HTR-8/SVneo (cell line): ENCODE measurements at regions not wholly inside any gene's neighbourhood (a gene's known extent, or its start where the extent isn't known, plus 50 kb on each side); places are given as distances from the start of the nearest gene placed in this dataset.
"Not testable (repeated sequence)": the region's sequence is repeated elsewhere in the genome, so short reads cannot be mapped to it uniquely, and the experiment has no call there.

Experiments used
- DNase-seq: peaks from one replicate; pipeline ENCODE4 v3.0.0; 2011; ENCODE audit warnings: low spot score, mixed read lengths; ENCODE audit not compliant: insufficient read length
- FAIRE-seq: peaks from 2 replicates; lab custom pipeline; 2011; peaks lifted over from hg19 to GRCh38; lab: Jason Lieb, UNC

DNA sequence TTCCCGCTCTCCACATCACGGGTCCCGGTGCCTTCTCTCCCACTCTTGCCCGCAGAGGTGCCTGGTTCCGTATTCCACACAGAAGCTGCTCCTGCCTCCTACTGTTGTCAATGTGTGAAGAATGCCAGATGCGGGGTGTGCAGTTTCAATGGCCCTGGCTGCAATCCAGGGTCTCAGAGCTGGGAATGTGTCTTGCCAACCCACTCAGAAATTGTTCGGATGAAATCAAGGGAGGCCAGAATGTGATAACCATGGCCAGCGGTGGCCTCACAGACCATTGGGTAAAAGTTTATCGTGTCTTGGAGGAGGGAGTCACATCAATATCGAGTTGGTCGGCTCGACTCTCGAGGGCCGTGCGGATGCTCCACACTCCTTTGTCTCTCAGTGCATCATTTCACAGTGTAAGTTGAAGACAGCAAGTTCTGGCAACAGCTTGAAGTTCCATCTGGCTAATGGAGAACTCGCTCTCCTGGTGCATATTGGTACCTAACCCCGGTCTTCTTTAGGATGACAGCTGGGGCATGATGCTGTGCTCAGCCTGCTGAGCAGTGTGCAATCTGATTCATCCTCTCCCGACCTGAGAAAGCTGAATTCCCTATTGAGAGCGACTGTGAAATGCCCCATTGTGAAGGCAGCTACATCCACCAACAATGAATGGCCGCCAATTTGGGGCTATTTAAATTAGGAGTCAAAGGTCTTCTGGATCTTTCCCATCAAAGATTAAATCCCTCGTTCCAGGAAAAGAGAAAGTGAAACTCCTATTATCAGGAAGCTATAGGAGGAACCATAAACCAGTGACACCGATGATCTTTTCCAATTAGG, 389.0 kb downstream of the SOX11 start:
- DNase-seq (no peak), FAIRE-seq (no peak)

GRCh38 chr2:6081955-6082624, 389.9 kb downstream of the SOX11 start:
- no peak for FAIRE-seq
- no peak for DNase-seq

DNA sequence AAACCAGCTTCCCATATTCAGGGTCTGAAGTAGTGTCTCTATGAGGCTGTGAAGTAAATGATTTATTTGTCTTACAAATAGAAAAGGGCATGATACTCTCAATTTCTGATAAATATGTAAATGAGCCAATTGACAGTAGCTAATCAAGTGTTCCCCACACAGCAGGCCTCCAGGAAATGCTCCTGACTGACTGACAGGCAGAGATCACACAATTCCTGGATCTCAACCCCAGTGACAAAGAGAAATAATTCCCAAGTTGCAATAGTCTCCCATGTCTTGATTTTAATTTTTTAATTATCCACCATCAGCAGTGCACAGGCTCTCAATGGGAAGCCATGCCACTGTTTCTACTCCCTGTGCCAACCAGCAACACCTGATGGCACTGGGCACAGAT, 390.4 kb downstream of the SOX11 start:
- DNase-seq: no peak
- FAIRE-seq: no peak

- no peak for FAIRE-seq
- no peak for DNase-seq
These were observed 391.0 kb downstream of the SOX11 start for GRCh38 chr2:6083136-6083535.

DNA sequence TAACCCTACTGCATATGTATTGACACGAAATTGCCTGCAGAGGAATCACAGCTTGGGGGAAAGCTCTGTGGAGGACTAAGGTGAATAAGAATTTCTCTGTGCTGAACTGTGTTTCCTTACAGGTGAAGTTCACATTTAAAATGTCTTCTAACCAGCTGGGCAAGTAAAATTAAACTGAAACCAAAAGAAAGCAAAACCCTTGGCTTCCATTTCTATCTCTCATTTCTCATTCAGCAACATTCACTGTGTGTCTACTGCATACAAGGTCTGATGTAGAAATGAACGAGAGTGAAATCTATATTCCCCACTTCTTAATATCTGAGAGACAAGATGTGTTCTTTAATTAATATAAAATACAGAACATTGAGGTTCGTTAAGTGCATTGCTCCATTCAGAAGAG, 397.3 kb downstream of the SOX11 start:
- no peak for DNase-seq

DNA sequence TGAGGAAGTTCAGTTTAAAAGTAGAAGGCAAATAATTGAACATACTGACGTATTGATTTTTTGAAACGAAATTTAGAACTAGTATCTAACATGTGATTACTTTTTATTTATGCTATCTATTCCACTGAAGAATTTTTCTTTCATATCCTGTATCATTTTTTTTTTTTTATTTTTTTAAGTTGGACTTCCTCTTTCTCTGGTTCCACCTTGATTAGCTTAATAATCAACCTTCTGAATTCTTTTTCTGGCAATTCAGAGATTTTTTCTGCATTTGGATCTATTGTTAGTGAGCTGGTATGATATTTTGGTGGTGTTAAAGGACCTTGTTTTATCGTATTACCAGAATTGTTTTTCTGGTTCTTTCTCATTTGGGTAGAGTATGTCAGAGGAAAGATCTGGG, 411.2 kb downstream of the SOX11 start:
- no peak for FAIRE-seq
- no peak for DNase-seq

More for the DNA sequence above, 397.3 kb downstream of the SOX11 start:
- no peak for FAIRE-seq

GRCh38 chr2:6103949-6104348, 411.8 kb downstream of the SOX11 start:
- FAIRE-seq (no peak), DNase-seq (no peak)

DNA sequence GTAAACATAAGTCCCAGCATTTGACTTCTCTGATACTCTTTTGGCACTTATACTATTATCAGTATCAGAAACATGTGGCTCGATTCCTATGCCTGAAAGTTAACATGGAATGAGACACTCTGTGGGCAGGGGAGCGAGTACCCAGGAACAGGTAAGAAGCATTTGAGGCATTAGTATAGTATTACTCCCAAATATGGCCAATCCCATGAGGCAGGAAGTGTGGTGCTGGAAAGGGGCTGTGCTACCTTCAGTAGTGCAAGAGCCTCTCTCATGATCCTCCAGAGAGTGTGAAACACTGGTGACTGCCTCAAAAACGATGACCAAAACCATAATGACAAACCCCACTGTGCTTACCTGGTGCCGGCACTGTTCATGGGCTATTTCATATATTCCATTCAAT, 415.1 kb downstream of the SOX11 start:
- FAIRE-seq (no peak), DNase-seq (no peak)

DNA sequence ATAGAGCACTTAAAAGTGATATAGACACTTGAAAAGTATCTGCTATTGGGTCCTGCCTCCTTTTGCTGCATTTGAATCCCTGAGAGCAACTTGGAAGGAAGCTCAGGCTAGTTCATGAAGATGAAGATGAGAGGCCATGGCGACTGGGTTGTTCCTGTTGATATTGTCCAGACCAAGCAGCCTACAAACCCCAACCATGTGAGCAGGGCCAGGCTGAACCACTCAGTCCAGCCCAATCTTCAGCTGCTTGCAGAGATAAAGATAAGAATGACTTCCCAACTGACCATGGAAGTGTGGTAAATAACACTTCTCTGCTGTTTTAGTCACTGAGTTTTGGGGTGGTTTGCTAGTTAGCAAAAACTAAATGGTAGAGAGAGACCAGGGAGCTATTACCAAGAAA, 417.6 kb downstream of the SOX11 start:
- no peak for FAIRE-seq
- DNase-seq: no peak

- DNase-seq: no peak
- no peak for FAIRE-seq
These were observed 419.6 kb downstream of the SOX11 start for GRCh38 chr2:6111781-6112261.

- no peak for FAIRE-seq
These were observed 421.6 kb downstream of the SOX11 start for GRCh38 chr2:6113786-6114185.

GRCh38 chr2:6127718-6128117, 435.5 kb downstream of the SOX11 start:
- DNase-seq: no peak
- FAIRE-seq: no peak

More at GRCh38 chr2:6113786-6114185, 421.6 kb downstream of the SOX11 start:
- DNase-seq: no peak

GRCh38 chr2:6139142-6139541, 447.0 kb downstream of the SOX11 start:
- DNase-seq (no peak), FAIRE-seq (no peak)

GRCh38 chr2:6139916-6140315, 447.7 kb downstream of the SOX11 start:
- FAIRE-seq (no peak), DNase-seq (no peak)

GRCh38 chr2:6140509-6140908, 448.3 kb downstream of the SOX11 start:
- FAIRE-seq: no peak
- DNase-seq: no peak

GRCh38 chr2:6143812-6144211, 451.6 kb downstream of the SOX11 start:
- FAIRE-seq: no peak
- no peak for DNase-seq

GRCh38 chr2:6147215-6147614, 455.0 kb downstream of the SOX11 start:
- DNase-seq: not testable (repeated sequence)
- peak; percentile 96 for FAIRE-seq

DNA sequence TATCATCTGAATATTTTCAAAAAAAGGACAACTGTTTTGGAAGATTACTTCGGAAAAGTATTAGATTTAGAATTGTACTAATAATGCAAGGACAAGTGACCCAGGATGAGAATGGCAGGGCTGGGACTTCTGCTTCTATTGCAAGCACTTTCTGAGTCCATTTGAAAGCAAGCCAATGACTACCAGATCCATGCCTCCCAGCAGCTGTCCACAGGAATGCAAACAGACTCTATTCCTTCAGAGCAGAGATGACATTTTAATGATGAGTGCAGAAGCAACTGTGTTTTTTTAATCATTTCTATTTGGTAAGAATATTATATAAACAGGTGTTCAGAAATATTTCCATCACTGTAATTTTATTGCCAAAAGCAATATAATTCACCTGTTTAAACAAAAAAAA, 456.7 kb downstream of the SOX11 start:
- DNase-seq (no peak), FAIRE-seq (no peak)

DNA sequence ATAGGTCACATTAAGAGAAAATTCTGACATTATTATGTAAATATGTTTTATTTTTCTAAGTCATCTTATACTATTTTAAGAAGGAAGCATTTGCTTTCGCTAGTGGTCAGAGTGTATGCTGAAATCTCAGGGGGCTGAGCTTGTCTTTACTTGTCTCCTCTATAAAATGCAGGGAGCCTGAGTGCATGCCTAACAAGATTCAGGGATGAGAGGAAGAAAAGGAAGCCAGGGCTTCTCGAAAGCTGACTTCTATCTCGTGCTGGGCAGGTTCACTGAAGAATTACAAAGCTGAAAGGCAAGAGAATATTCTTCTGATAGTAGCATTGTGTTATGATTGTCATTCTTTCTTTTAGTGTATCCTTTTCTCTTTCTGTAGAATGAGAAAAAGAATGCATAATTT, 467.4 kb downstream of the SOX11 start:
- FAIRE-seq (no peak), DNase-seq (no peak)

DNA sequence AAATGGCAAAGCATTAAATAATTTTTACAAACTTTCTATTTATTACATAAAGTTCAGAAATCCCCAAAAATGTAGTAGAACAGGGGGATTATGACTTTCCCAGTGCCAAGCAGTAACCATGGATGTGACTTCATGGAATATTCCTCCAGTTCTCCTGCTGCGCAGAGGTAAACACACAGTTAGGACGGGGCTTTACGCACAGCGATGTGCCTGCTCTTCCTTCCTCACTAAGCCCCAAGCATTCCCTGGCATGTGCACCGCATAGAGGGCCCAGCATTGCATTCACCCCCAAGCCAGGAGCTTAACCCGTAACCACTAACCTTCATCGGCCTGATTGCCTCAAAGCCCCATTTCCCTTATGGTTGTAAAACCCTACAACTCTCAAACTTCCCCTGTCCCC, 471.7 kb downstream of the SOX11 start:
- DNase-seq (no peak), FAIRE-seq (no peak)

DNA sequence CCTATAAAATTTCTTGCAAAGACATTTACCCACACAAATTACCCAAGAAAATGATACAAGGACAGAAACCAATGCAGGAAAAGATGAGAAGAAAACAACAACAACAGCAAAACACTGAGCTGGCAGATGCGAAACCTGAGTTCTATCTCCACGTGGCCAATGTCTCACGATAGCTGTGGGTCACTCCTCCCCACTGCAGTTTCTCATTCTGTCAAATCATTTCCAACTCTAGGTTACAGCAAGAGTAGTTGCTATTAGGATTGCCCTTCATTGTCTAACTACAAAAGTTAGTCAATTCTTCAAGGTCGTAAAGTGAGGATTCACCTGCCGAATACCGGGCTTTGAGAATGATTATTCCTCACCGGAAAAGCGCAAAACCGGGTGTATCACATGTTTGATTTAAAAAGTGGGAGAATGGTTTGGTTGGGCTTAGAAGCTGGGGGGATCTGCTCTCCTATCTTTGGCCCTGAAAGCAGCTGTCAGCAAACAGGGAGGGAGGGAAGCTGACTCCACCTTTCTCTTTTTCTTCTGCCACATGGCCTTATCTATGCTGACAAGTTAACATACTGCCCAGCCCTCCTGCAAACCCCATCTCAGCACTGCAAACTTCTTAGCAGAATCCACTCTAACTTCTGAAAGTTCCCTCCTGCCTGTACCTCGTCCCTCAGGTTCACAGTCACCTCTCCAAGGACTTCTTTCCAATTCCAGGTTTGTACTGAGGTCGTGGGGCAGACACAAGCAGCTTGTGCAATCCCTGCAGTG, 473.0 kb downstream of the SOX11 start:
- no peak for FAIRE-seq
- no peak for DNase-seq
